ENCODE measurements at regions not wholly inside any gene's neighbourhood (a gene's known extent, or its start where the extent isn't known, plus 50 kb on each side); places are given as distances from the start of the nearest gene placed in this dataset.

DNA sequence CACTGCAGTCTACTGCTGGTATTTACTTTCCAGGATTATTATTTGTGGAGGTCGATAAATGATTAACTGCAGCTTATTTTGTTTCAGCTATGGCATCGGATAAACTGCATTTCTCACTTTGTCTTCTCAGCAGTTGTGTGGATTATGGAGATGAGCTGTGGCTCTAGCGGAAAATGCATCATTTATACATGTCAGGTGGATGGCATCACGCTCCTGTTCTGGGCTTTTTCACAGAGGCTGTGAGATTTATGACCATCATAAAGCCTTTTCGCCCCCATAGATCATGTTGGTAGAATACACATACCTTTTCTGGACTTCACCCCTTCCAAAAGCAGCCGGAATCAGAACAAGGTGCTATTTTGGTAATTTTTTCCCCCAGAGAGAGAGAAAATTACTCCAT, 118.8 kb upstream of the MAGEB18 start:
- no peaks in the 10 kb centered on the region for H3K4me1 ChIP-seq
- H3K27ac ChIP-seq = no peak overlapping the region
- H3K9me3 ChIP-seq = no peaks in the 10 kb centered on the region
- intact Hi-C loops (cut with DNase I) = no loop called here
- WGBS (ENCODE audit: insufficient coverage, low coverage, low lambda C conversion rate, missing lambda C conversion rate) = 45% methylated on average over 6 of the region's 6 CpGs
- no peaks in the 10 kb centered on the region for H3K27me3 ChIP-seq
- TF ChIP-seq POLR2A (IDR thresholded peaks at IDR 0.05) = no peak
- TF ChIP-seq, protein P1, sequence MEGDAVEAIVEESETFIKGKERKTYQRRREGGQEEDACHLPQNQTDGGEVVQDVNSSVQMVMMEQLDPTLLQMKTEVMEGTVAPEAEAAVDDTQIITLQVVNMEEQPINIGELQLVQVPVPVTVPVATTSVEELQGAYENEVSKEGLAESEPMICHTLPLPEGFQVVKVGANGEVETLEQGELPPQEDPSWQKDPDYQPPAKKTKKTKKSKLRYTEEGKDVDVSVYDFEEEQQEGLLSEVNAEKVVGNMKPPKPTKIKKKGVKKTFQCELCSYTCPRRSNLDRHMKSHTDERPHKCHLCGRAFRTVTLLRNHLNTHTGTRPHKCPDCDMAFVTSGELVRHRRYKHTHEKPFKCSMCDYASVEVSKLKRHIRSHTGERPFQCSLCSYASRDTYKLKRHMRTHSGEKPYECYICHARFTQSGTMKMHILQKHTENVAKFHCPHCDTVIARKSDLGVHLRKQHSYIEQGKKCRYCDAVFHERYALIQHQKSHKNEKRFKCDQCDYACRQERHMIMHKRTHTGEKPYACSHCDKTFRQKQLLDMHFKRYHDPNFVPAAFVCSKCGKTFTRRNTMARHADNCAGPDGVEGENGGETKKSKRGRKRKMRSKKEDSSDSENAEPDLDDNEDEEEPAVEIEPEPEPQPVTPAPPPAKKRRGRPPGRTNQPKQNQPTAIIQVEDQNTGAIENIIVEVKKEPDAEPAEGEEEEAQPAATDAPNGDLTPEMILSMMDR (IDR thresholded peaks at IDR 0.05) = no peak
- H3K36me3 ChIP-seq = no peaks in the 10 kb centered on the region
- no peak for ATAC-seq
- no peak overlapping the region for H3K4me3 ChIP-seq
- DNase-seq = no peak

DNA sequence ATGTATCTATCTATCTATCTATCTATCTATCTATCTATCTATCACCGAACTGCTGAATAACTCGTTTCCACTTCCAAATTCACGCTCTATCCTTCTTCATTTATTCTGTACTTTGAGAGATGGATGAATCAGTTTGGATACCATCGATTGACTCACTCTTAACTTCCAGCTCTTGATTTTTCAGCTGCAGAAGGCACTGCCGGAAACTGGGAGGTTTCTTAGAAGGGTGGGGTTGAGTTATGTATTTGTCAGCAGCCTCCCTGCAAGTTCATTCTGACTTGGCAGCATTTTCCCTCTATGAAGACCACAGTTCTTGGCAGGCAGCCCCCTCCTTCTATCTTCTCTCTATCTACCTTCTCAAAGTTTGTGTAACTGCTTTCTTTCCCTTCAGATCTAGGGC, 112.0 kb upstream of the MAGEB18 start:
- ATAC-seq = no peak
- no peaks in the 10 kb centered on the region for H3K4me1 ChIP-seq
- H3K27me3 ChIP-seq = no peaks in the 10 kb centered on the region
- TF ChIP-seq POLR2A (IDR thresholded peaks at IDR 0.05) = no peak
- TF ChIP-seq, protein P1 (IDR thresholded peaks at IDR 0.05) = no peak
- no peak overlapping the region for H3K4me3 ChIP-seq
- no peak for DNase-seq
- H3K9me3 ChIP-seq = no peaks in the 10 kb centered on the region
- 48% methylated on average over 5 of the region's 5 CpGs for WGBS (ENCODE audit: insufficient coverage, low coverage, low lambda C conversion rate, missing lambda C conversion rate)
- H3K27ac ChIP-seq = no peak overlapping the region
- intact Hi-C loops (cut with DNase I) = no loop called here
- H3K36me3 ChIP-seq = no peaks in the 10 kb centered on the region

DNA sequence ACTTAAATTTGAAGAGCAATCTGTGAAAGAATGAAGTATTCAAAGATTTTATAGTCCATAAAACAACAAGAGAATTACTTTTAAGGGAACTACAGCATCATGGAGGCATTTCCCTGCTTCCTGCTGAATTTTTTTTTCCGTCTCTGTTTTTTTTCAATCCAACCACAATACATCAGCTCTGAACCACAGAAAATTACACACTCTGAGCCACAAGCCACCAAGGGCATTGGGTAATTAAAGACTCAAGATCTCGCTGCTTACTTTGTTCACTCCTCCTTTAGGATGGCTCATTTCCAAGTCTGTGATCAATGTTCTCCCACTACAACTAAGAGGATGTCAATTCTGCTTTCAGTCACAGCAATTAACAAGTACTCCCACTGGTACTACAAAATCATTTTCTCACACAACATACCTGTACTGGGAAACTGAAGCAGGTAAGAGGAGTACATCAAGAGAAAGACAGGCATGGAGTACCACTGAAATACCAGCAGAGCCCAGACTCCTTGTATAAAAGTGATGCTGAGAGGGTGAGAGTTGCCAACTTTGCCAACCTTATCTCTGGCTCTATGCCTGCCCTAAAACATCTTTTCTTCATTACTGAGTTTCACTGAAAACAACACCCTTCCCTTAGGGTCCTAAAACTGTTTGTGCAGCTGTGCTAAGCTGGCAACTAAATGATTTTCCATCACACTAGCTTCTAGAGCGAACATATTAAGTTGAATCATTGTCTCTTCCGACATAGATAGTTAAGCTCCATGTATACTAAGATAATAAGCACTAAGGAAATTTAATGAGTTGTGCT, 105.8 kb upstream of the MAGEB18 start:
- no peak for ATAC-seq
- Histone ChIP-seq H3K36me3 (no peaks in the 10 kb centered on the region), H3K4me3 (no peak overlapping the region), H3K27me3 (no peaks in the 10 kb centered on the region), H3K27ac (no peak overlapping the region), H3K9me3 (no peaks in the 10 kb centered on the region), H3K4me1 (no peaks in the 10 kb centered on the region)
- intact Hi-C loops (cut with DNase I) = no loop called here
- 40% methylated on average over 4 of the region's 4 CpGs for WGBS (ENCODE audit: insufficient coverage, low coverage, low lambda C conversion rate, missing lambda C conversion rate)
- DNase-seq = no peak
- TF ChIP-seq, protein P1 (IDR thresholded peaks at IDR 0.05) = no peak
- no peak for TF ChIP-seq POLR2A (IDR thresholded peaks at IDR 0.05)

DNA sequence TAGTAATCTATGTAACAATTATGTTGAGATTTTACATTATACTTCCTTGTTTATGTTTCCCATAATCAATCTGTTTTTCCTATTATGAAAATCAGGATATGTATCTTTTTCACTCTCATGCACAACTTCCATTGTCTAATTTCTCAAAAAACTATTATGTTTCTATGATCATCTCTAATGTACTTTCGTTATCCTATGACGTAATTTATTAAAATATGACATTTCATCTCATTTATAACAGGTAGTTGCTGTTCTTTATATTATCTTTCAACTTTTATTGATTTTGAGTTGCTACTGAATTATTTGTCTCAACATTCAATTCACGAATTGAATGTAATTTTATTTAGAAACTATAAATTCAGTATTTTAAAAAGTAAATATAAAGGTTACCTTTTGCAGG, 100.8 kb upstream of the MAGEB18 start:
- Histone ChIP-seq H3K27ac (no peak overlapping the region), H3K9me3 (no peaks in the 10 kb centered on the region), H3K27me3 (no peaks in the 10 kb centered on the region), H3K36me3 (no peaks in the 10 kb centered on the region), H3K4me1 (no peaks in the 10 kb centered on the region), H3K4me3 (no peak overlapping the region)
- intact Hi-C loops (cut with DNase I) = no loop called here
- 51% methylated on average over 3 of the region's 3 CpGs for WGBS (ENCODE audit: insufficient coverage, low coverage, low lambda C conversion rate, missing lambda C conversion rate)
- DNase-seq (no peak), ATAC-seq (no peak)
- TF ChIP-seq, protein P1 (IDR thresholded peaks at IDR 0.05) = no peak
- no peak for TF ChIP-seq POLR2A (IDR thresholded peaks at IDR 0.05)

All from right lobe of liver (tissue), 6 donors.